NK-92 treated with Interleukin-12 subunit alpha and Interleukin-12 subunit beta, amount 100 ng/mL, for 24 hours (cell line): ENCODE measurements at regions not wholly inside any gene's neighbourhood (a gene's known extent, or its start where the extent isn't known, plus 50 kb on each side); places are given as distances from the start of the nearest gene placed in this dataset.

ENCODE experiments used
- DNase-seq: peaks from one replicate; lab custom pipeline; 2025; lab: John Stamatoyannopoulos, UW

DNA sequence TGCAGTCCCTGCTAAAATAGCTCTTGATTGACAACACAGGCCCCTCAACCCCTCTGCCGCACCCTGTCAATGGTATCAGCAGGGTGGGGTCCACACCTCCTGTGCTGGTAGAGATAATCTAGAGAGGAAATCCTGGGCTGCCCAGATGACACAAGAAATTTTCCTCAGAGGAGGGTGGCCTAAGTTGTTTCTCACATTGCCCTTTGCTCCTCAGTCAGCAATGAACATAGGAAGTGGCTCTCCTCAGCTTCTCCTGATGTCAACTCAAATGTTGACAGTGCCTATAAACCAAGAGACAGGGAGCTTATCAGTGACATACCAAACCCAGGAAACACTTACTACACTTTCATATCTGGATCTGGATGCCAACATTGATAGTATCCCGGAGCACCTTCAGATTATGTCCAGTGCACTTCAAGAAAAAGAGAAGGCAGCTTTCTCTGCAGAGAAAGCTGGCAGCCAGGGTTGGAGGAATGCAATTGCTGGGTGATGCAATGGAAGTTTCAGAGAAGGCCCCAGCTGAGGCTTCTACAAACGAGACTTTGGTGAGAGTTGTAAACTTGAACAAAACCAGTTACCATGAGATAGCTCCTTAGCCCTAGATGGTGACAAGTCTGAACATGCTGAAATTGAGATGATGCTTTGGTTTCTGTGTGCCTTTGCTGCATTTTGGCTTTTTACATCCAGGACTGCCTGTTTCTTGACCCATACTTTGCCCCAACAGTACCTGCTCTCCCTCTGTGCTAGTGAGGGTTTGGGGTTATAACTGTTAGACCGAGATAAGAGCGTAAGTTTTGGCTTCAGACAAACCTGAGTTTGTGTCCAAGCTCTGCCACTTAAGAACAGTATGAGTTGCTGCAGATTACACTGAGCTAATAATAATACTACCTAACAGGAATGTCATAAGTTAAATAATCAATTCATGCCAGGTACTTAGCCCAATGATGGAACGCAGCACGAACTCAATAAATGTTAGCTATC, 183.5 kb downstream of the NUAK1 start:
- no peak for DNase-seq

DNA sequence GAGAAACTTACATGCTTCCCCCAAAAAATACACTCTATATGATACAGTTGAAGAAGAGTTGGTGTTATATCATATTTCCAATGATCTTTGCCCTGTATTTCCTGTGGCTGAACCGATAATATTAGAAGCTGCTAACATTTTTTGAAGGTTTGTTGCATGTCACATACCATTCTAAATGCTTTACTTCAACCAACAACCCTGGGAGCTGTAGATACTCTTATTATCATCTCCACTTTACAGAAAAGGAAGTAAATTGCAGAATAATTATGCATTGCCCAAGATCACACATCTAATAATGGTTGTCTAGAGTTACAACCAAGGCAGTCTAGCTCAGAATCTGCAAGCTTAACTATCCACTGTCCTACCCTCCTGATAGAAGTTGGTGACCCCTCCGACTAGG, 182.8 kb downstream of the NUAK1 start:
- no peak for DNase-seq

DNA sequence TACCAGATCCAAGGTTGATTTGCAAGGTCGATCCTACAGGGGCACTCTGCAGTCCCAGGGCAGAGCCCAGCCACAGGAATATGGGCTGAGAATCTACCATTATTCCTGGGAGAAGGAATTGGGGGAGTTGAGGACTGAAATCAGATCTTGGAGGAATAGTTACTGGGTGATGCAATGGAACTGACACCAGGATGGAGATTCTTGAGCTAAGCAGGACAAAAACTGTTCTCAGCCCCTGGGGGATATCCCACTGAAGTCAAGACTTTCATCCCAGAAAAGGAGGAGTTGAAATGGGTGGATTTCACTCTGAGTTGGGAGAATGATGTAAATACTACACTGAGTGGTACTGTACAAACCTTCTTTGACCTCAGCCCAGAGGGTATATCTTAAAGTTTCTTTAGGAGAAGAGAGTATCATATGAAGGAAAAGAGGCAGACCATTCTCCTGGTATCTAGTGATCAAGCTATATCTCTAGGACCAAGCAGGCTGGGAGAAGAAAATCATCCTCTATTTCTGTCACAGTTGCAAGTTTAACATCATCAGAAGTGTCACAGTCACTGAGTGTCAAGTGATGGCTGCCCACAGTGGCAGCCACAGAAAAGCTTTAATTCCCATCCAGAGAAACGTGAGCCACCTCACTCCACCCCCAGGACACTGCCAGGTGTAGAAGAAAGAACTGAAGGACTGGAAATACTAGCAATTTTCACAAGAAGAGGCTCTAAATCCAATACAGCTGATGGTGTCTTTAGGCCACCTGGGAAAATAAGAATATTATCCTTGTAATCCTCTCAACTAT, 181.9 kb downstream of the NUAK1 start:
- DNase-seq, result no peak

DNA sequence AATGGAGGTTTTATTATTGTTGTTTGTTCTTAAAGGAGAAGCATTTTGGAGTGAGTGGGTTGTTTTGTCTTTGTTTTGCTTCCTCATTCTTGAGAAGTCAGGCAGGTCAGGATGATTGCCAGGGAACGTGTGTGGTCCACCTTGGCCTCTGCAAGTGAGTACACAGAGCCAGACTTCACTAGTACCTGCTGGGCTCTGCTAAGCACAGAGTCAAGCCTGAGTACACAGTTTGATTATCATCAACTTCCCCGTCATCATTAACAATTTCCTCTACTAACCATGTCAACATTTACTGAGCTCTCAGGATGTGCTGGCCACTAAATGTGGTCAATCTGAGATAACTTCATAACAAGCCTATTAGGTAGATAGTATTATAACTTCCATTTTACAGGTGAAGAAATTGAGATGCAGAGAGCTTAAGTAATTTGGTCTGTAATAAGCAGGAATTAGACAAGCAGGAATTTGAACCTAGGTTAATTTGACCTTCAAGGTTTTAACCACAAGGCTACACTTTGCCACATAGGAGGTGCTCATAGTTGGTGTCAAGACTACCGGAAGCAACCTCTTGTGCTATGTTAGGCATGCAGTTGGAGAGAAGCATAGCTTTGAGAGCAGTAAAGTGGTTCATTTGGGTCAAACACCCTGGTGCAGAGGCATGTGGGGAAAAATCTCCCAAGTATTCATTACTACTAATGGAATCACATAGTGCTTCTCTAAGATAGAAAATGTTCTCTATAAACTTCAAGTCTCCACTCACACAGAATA, 178.3 kb downstream of the NUAK1 start:
- no peak for DNase-seq

DNA sequence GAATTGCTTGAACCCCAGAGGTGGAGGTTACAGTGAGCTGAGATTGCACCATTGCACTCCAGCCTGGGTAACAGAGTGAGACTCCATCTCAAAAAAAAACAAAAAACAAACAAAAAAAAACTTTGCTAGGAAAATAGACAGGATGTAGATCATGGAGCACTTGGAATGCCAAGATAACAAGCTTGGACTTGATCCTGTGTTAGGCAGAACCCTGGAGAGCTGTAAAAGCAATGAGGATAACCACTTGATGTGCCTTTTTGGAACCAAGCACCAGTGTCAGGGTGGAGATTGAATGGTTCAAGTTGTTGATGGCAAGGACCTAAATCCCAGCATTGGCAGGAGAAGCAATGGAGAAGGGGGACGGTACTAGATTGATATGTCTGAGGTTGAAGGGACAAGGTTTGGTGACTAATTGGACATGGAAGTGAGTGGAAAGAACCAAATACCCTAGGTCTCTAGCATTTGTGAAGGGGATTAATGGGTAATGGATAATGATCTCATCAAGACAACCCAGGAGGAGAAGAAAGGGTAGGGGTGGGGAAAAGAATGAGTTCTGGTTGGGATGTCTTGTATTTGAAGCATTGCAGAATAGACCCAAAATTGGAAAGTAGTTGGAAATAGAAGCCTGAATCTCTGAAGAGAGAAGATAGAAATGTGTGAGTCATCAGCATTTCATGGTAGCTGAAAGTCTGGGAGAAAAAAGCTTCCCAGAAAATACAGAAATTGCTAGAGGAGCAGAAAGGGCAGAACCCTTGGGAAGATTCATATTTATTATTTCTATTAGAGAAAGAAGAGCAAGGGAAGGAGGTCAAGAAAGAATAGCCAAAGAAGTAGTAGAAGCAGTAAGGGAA, 176.7 kb downstream of the NUAK1 start:
- no peak for DNase-seq

DNA sequence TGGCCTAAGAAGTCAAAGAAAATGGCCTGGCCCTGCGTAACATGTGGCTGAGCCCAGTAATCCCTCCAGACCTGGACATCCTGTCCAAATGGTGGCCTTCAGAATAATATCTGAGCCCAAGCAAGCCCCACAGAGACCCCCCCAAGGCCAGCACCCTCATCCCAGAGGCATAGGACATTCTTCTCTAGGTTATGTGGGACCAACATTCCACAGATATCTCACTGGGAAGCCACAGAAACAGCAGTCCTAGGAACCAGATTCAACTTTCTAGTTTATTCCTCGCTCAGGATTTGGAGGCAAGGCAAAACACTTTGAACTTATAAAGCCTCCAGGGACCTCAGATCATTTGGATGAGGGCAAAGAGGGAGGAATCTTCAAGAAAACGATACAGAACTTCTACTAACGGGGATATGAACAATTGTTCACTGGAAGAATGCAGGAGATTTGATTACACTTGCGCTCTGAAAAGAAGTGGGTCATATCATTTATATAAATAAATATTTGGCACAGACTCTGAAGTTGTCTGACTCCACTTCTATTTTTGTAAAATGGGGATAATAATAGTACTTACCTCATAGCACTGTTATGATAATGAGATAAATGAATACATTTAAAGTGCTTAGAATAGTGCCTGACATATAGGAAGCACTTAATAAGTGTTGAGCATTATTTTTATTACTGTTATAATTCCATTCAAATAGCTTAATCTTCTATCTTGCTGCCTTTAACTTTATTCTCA, 171.5 kb downstream of the NUAK1 start:
- no peak for DNase-seq

DNA sequence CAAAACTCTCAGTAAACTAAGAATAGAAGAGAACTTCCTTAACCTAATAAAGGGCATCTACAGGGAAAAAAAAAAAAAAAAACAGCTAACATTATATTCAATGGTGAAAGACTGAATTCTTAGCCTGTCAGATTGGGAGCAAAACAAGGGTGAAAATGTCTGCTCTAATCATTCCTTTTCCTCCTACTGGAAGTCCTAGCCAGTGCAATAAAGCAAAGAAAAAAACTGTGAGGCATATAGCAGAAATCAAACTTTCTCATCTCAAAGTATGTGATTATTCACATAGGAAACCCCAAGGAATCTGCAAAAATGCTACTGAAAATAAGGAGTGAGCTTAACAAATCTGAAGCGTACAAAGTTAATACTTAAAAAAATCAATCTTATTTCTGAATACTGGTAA, 170.7 kb downstream of the NUAK1 start:
- no peak for DNase-seq

DNA sequence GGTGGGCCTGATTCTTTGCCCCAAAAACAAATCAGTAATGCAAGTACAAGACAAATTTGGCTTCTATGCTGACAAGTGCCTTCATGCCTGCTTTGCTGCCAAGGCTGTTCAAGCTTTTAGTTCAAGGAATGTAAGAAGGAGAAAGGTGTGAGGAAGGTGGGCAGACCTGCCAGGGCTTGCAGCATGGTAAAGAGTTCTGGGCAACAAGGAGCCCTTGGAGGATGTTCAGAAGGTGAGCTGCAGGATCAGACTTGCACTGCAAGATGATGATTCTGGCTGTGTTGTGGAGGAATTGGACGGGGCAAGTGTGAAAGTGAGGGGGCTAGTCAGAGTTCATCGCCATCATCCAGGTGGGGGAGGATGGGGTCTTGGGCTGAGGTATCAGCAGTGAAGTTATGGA, 167.9 kb downstream of the NUAK1 start:
- no peak for DNase-seq

DNA sequence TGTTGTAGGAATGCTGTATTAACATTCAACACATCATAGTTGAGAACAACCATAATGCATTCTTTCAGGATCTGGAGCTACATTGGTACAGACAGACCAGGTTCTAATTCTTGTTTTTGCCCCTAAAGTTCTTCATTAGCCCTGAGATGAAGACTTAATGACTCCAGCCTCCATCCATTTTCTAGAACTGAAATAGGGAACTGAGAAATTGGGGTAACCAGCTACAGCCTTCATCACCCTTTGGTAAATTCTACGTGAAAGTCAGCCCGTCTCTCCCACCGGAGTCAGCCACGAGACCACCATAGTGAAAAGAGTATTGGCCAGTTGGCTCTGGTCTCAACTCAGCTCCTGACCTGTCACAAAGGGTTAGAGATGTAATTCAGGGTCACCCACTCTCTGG, 164.0 kb downstream of the NUAK1 start:
- no peak for DNase-seq

DNA sequence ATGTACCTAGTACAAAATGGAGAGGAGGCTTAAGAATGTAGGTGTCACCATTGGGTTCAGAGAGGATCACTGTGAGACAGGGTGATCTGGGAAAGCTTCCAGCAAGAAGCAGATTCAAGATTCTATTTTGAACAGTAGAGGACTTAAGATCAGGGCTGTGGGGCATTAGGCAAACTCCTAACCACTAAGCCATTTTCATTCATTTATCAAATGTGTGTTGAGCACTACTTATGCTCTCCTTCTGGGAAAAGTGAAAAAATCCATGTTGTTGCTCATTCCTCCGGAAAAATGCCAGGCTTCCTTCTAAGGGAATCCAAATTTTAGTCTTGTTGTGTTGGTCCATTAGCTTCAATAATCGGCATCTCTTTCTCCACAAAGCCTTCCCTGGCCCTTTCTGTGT, 163.4 kb downstream of the NUAK1 start:
- DNase-seq, result no peak

DNA sequence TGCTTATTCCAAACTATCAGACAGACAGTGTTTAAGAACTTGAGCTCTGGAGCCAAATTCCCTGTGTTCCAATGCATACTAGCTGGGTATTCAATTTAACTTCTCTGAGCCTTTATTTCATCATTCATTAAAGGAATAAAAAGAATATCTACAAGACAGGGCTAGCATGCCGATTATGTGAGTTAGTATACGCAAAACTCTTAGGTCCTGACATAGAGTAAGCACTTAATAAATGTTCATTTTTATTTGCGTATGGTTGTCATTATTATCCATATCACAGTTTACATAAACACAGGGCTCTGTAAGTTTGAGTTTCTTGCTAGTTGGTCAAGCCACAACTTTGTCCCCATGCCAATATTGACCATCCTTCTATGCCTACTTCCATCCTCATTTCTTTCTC, 161.5 kb downstream of the NUAK1 start:
- no peak for DNase-seq

DNA sequence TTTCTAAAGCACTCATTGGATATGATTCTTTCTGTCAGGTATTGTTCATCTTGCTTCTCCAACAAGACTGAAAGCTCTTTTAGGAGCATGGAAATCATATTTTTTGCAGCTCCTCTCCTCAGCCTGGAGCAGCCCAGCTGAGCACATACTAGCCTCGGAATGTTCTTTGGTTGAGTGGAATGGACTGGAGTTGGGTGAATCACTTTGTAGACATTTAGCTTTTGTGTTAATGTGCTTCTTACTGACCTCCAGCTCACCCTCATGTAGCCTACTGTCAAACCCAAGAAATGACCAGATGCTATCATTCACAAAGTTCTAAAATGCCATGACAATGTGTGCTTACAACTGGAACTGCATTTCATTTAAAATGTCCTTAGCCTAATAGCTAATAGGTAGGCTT, 161.1 kb downstream of the NUAK1 start:
- no peak for DNase-seq

DNA sequence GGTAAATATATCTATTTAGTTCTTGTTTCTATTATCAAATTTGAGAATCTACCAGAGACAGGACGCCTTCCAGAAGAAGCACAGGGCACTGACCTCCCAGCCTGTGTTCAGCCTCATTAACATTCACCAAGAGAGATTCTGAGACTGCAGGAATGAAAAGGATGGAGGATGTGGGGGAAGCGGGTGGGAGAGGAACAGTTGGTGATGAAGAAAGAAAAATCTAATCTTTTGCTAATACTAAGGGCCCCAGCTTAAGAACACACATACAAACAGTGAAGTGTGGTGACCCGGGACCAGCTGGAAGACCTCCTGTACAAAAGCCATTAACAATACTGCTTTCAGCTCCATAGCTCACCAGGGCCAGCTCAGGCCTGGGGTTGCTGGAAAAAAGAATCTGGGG, 160.5 kb downstream of the NUAK1 start:
- no peak for DNase-seq

DNA sequence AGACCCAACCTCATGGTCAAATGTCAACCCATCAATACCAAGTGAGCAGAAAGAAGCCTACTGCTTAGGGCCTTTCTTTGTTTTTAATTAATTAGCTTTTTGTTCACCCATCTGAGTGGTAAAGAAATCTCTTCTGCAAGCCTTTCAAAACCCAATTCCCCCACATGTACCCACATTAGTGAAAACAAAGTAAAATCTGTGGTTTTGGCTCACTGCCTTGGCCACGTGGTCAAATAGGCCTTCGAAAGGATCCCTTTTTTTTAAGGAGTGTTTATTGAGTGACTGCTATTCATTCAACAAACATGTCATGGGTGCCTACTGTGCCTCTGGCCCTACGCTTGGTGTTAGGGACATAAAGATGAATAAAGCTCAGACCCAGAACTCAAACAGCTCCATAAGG, 160.1 kb downstream of the NUAK1 start:
- no peak for DNase-seq

DNA sequence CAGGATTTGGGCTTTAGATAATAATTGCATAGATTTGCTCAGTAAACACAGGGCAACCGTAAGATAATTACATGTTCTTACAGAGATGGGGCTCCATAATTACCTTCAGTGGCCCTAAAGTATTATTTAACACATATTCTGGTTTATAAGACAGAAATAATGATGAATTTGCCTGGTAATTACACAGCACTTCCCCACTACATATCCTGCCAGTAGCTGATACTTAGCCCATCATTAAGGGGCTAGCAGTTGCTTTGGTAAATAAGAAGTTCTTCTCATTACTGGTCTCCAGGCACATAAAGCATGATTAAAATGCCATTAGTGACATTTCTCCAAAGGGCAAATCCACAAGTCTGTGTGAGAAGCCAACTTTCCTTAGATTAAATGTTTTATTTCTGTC, 158.7 kb downstream of the NUAK1 start:
- no peak for DNase-seq

DNA sequence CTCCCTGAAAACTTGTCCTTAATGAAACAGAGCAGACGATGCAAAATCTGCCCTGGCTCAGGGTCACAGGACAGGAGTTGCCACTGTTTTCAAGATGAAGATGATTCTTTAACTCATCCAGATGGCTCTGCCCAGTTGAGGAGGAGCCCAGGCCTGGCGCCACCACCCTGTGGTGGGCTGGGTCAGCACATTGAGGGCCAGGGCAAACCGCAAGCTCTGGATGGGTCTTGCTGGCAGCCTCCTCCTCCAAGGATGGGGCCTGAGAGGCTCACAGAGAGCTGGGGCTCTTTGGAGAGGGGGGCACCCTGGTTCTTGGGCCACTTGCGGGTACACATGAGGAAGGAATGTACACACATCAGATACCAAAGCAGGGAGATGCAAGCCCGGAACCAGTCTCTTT, 158.2 kb downstream of the NUAK1 start:
- DNase-seq, result no peak

DNA sequence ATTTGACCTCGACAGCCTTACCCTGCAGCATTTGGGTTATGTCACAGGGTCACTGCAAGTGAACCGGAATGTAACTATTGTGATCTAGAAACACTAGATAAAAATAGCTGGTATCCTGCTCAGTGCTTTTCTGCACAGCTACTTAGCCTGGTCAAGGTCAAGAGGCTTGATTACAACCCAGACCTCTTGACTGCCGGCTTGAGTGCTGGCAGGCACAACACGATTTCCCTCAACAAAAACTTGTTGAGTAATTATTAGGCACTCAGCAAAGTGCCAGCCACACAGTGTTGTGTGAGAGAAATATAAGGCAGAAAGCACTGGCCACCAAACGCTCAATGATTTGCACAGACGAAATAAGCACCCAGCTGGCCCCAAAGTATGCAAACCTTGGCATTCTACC, 156.7 kb downstream of the NUAK1 start:
- no peak for DNase-seq

DNA sequence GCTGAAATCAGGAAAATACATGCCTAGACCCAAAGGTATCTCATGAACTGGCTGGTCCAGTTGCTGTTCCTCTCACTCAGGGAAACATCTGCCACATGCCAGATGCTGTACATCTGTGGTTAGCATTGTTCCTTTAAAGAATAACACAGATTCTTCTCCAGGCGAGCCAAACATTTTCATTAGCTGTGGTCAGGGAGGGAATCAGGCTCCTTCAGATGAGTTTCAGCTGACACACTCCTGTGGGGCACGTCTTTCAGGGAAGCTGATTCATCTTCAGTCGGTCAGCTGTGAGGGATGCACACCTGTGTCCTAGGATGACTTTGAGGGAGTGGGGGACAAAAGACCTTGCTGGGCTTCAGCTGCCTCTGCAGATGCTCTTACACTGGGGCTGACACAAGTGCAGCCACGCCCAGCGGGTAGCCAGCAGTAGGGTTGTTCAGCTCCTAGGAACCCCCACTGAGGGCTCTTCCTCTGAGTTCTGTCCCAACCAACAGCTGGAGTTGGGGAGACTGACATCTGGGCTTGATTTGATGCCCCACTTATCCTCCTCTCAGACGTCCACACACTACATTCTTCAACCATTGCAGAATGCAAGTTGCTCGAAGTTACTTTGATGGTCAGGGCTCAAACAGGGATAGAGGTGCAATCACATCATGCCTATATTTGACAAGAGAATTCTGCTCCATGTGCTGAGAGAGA, 155.0 kb downstream of the NUAK1 start:
- DNase-seq, result no peak

DNA sequence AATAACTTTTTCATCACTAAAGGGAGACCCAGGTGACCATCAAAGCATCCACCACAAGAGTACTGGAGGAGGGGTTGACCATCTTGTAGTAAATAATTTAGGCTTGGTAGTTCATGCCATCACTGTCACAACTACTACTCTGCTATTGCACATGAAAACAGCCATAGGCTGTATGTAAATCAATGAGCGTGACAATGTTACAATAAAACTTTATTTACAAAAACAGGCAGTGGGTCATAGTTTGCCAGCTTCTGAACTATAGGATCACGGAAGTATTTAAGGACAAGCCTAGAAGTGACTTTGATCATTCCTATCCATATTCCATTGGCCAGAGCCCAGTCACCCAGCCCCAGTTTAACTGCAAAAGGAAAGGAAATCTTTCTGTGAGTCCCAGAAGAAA, 153.4 kb downstream of the NUAK1 start:
- no peak for DNase-seq
